GM13976 (cell line): ENCODE measurements at regions not wholly inside any gene's neighbourhood (a gene's known extent, or its start where the extent isn't known, plus 50 kb on each side); places are given as distances from the start of the nearest gene placed in this dataset.

Source experiments
- DNase-seq: peaks from one replicate; pipeline ENCODE4 v3.0.0; 2012; ENCODE audit warnings: low spot score
- CTCF ChIP-seq: IDR thresholded peaks from 2 replicates; pipeline ENCODE4 v1.5.1; 2012; ENCODE audit warnings: borderline replicate concordance, mild to moderate bottlenecking; ENCODE audit not compliant: insufficient read depth; ENCODE audit errors: extremely low read depth, missing control alignments, control extremely low read depth
- in situ Hi-C: fragments of 300-500 bp; cut with MboI; formaldehyde crosslinking; loops from one replicate; pipeline ENCODE4 v1.12.0; 2022; ENCODE audit warnings: low sequenced_read_pairs, mixed read lengths, inconsistent platforms; ENCODE audit not compliant: unreplicated experiment

DNA sequence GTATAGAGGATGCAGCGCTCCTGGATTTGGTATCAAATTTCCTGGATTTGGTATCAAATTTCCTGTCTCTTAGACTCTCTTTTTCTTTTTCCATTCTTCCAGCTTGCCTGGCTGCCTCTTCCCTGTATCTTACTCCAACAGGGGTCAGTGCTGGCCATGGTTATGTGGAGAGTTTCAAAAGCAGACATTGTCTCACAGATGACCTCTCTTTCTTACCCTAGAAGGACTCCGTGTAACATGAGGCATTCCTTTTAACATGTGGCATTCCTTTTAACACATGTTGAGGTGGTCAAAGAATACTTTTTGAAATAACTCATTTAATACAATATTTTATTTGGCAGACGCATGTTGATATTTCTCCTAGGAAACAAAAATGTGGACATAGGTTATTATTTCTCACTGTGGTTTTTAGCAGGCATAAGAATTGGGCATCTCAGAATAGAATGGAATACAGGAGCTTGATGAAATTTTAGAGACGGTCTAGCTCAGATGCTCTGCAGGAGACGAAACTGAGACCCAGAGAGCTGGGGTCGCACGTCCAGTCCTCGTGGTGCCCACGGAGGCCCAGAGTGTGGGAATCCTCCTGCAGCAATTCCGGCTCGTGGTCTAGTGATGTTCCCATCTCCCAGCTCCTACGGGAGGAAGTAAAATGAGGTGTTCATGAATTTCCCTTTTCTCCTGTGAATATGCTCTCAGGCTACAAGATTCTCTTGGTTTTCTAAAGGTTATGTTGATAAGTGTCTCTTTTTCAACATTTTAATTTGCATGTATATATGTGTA is 59.6 kb upstream of the PITRM1 start:
- no peak for TF ChIP-seq CTCF
- DNase-seq = no peak
- in situ Hi-C loops = loop anchor here (25.0 kb wide), 2 partner anchors 1430 to 1530 kb away; no protein-coding TSS in a partner anchor

GRCh38 chr10:3229815-3230214 is 57.2 kb upstream of the PITRM1 start:
- DNase-seq = no peak
- in situ Hi-C loops = loop anchor here (25.0 kb wide), 2 partner anchors 1432 to 1532 kb away; no protein-coding TSS in a partner anchor
- no peak for TF ChIP-seq CTCF

DNA sequence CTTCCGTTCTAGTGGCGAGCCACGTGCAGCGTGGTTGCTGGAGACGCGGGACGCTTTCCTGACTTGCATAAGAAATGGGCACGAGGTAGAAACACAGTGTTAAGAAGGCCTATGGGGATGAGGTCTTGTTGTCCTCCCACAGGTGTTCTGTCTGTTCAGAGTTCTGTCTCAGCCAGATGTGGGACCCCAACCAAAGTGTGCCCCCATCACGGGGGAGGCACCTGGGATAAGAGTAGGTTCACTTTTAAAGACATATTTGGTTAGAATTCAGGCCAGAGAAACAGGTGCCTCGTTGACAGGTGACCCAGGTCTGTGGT is 56.0 kb upstream of the PITRM1 start:
- TF ChIP-seq CTCF = no peak
- in situ Hi-C loops = loop anchor here (25.0 kb wide), 2 partner anchors 1434 to 1534 kb away; no protein-coding TSS in a partner anchor
- no peak for DNase-seq

- DNase-seq = no peak
- in situ Hi-C loops = loop anchor here (25.0 kb wide), 2 partner anchors 1435 to 1535 kb away; no protein-coding TSS in a partner anchor
- no peak for TF ChIP-seq CTCF
Measured at GRCh38 chr10:3226960-3227744, 54.6 kb upstream of the PITRM1 start.

DNA sequence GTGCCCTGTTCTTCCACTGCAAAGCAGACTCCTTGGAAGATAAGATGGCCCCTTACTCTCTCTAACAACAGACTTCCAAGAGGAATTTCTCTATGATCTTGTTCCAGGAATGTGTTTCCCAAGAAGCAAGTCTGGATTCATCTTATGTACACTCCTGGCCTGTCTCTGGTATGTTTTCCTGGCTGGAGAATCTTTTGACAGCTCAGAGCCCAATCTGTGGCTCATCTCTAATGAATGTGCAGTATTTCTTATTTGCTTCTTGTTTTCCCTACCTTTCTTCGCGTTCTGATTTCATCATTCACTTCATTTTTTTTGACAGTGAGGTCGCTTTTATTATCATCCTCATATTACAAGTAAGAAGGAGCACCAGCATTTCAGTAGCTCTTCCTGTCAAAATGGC is 53.0 kb upstream of the PITRM1 start:
- in situ Hi-C loops = loop anchor here (25.0 kb wide), 2 partner anchors 1437 to 1537 kb away; no protein-coding TSS in a partner anchor
- TF ChIP-seq CTCF = no peak
- DNase-seq = no peak

DNA sequence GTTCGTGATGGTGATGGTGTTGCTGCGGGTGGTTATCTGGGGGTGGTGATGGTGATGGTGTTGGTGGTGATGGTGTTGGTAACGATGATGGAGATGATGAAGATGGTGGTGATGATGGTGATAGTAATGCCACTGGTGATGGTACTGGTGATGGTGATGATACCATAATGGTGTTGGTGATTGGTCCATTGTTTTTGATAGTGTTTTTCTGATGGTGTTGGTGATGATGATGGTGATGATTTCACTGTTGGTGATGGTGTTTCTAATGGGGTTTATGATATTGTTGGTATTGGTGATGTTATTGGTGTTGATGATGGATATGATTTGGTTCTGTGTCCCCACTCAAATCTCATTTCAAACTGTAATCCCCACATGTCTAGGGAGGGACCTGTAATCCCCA is 51.7 kb upstream of the PITRM1 start:
- no peak for TF ChIP-seq CTCF
- no peak for DNase-seq
- in situ Hi-C loops = no loop called here
